ENCODE measurements at regions not wholly inside any gene's neighbourhood (a gene's known extent, or its start where the extent isn't known, plus 50 kb on each side); places are given as distances from the start of the nearest gene placed in this dataset.

DNA sequence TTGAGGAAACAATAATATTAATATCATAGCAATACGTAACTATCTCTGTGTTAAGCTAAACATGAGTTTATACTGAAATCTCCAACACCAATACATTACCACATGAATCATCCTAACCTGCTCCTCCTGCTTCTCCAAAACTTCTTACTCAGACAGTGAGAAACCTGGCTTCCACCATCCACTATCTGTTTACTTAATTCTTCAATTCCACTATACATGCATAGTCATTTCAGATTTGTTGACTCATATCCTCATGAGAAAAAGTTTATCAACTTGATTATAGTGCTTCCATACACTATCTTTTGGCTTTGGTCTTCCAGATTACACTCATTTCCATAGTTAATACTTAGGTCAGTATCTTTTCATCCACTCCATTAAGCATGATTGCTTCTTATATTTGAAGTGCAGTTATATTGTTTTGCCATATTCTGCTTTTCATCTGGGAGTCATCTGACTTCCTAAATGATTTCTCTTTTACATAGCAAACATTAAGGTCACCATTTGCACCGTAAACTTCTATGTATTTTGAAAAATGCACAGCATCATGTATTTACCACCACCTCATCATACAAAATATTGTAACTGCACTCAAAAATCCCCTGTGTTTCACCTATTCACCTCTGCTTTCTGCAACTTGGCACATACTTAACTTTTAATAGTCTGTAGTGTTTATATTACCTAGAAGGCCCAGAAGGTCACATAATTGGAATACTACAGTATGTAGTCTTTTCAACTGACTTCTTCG is 970.6 kb downstream of the DIPK2A start:
- TF ChIP-seq, protein P1, sequence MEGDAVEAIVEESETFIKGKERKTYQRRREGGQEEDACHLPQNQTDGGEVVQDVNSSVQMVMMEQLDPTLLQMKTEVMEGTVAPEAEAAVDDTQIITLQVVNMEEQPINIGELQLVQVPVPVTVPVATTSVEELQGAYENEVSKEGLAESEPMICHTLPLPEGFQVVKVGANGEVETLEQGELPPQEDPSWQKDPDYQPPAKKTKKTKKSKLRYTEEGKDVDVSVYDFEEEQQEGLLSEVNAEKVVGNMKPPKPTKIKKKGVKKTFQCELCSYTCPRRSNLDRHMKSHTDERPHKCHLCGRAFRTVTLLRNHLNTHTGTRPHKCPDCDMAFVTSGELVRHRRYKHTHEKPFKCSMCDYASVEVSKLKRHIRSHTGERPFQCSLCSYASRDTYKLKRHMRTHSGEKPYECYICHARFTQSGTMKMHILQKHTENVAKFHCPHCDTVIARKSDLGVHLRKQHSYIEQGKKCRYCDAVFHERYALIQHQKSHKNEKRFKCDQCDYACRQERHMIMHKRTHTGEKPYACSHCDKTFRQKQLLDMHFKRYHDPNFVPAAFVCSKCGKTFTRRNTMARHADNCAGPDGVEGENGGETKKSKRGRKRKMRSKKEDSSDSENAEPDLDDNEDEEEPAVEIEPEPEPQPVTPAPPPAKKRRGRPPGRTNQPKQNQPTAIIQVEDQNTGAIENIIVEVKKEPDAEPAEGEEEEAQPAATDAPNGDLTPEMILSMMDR (conservative IDR thresholded peaks at IDR 0.05) = no peak
- no peak for TF ChIP-seq EZH2 (IDR thresholded peaks at IDR 0.05; ENCODE audit: low read depth)

All from PC-9 (cell line).